ENCODE measurements at regions not wholly inside any gene's neighbourhood (a gene's known extent, or its start where the extent isn't known, plus 50 kb on each side); places are given as distances from the start of the nearest gene placed in this dataset.
"Not testable (repeated sequence)": the region's sequence is repeated elsewhere in the genome, so short reads cannot be mapped to it uniquely, and the experiment has no call there.

- not testable (repeated sequence) for DNase-seq
Measured at GRCh38 chr13:108074429-108074828, 140.9 kb downstream of the LIG4 start.

DNA sequence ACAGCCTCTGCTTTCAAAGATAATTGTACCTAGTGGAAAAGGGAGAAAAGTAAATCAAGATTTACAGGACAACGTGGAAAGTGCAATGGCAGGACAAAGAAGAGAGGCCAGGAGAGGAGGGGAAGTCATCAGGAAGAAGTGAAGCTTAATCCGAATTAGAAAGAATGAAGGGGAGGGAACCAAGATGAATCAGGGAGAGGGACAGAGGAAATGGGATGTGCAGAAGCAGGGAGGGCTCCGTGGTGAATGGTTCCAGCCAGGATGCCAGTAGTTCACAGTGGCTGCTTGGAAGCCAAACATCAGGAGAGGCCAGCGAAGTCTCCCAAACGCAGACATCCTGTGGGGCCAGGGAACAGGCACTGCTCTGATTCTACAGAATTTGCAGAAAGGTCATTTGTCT is 144.4 kb downstream of the LIG4 start:
- no peak for DNase-seq

GRCh38 chr13:108070491-108070890 is 144.8 kb downstream of the LIG4 start:
- DNase-seq: no peak

DNA sequence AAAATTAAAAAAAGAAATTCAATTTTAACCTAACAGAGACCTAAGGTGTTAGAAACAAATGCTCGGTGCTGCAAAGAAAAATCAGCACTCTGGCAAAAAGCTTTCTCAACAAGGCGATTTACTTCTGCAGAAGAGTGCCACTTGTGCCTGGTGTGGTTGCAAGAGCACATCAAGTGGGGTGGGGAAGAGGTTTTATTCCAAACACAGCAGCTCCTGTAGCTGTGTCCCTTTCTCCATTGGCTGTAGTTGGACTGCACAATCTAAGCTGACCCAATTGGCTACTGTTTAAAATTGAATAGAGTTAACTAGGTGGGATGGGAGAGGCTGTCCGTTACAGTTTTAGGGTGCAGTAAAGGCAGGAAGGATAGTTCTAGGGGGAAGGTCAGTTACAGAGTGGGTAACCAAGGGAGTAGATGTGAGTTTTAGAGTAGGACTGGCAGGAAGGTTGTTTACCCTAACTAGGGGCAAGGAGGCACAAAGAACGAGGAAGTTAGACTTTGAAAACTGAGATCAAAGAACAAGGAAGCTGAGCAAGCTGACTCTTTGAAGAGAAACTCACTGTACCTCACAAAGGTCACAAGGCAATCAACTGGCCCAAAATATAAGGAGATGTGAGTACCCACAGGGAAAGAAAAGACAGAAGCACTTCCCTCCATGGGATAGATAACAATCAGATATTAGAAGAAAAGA is 145.7 kb downstream of the LIG4 start:
- no peak for DNase-seq

DNA sequence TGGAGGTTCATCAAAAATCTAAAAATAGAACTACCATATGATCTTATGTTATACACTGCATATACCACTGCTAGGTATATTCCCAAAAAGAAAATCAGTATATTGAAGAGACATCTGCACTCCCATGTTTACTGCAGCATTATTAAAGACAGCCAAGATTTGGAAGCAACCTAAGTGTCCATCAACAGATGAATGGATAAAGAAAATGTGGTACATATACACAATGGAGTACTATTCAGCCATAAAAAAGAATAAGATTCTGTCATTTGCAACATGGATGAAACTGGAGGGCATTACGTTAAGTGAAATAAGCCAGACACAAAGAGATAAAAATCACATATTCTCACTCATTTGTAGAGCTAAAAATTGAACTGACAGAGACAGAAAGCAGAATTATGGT is 151.0 kb downstream of the LIG4 start:
- DNase-seq: not testable (repeated sequence)

DNA sequence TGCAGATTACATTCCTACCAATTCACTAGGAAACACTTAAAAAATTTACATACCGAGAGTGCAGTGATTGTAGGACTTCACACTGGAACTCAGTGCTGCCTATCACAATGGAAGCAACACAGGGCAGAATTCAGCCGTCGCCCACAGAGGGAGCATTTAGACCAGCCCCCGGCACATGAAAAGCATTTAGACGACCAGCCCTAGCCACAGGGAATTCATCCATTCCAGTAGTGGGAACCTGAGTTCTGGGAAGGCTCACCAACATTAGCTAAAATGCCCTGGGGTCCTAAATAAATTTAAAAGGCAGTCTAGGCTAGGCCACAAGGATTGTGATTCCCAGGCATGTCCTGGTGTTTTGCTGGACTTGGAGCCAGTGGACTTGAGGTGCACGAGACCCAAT is 155.2 kb downstream of the LIG4 start:
- DNase-seq: no peak

- DNase-seq: no peak
Measured at GRCh38 chr13:108056278-108056677, 159.1 kb downstream of the LIG4 start.

- no peak for DNase-seq
Measured at GRCh38 chr13:108049211-108049610, 166.1 kb downstream of the LIG4 start.

DNA sequence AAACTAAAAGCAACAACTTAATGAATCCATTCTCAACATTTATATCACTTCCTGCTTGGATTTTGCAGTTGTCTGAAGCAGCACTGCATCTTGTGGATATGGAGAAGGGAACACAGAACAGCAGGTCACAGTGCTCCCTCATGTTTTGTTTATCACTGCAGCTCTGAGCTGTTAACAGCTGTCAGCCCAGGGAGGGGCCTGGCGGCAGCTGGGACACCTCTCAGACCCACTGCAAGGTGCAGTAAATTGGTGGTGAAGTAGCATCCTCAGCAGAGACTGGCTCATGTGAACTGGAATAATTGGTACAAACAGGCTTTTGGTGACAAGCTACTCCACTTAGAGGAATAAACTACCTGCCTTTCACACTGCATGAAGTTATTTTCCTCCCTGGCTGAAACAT is 170.4 kb downstream of the LIG4 start:
- DNase-seq: no peak

- DNase-seq: not testable (repeated sequence)
Measured at GRCh38 chr13:108042866-108043265, 172.5 kb downstream of the LIG4 start.

DNA sequence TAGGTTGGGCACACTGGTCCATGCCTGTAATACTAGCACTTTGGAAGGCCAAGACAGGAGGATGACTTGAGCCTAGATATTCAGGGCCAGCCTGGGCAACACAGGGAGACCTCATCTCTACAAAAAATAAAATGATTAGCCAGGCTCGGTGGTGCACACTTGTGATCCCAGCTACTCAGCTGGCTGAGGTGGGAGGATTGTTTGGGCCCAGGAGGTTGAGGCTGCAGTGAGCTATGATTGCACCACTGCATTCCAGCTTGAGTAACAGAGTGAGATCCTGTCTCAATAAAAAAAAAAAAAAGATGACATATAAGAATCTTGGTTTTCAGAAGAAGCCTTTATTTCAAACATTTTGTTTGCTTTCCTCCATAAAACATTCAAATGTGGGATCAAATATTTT is 178.0 kb downstream of the LIG4 start:
- no peak for DNase-seq

DNA sequence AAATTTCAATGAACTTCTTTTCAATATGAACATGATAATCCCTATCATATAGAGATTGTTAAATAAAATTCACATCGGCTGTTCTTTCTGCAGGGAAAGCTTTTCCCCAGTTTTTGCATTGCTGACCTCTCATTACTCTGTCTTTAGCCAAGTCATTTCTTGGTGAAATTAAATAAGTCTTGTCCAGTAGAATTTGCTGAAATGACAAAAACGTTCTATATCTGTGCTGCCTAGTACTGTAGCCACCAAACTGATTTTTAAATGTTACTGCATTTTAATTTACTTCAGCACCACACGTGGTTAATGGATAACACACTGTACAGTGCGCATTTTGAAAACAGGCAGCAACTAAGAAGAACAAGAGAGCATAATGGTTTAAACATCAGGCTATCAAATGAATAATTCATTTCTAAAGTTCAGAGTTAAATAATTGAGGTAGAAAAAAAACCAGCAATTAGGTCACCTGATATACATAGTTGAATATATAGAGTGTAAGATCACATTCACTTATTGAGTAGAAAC is 178.9 kb downstream of the LIG4 start:
- DNase-seq: no peak

DNA sequence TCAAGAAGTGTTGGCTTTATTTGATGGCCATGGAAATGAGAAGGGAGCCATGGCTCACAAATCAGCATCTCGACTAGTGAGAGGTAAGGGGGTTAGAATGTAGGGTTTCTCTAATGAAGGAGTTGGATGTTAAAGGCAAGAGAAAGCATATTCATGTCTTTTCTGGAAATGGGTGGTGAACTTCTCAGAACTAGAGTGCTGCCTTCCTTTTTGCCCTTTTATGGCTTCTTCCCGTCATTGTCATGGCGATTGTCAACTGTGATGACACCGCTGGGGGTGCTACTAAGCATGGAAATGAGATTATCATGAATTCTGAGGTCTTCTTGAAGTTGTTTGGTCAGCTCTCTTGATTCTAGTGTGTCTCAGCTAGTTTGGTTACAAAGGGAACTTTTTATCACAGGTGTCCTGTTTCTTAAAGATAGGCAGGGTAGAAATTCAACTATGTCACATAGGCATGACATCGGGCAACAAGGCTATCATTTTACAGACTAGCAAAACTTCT is 180.4 kb downstream of the LIG4 start:
- no peak for DNase-seq

- DNase-seq: no peak
Measured at GRCh38 chr13:108033800-108034707, 181.3 kb downstream of the LIG4 start.

DNA sequence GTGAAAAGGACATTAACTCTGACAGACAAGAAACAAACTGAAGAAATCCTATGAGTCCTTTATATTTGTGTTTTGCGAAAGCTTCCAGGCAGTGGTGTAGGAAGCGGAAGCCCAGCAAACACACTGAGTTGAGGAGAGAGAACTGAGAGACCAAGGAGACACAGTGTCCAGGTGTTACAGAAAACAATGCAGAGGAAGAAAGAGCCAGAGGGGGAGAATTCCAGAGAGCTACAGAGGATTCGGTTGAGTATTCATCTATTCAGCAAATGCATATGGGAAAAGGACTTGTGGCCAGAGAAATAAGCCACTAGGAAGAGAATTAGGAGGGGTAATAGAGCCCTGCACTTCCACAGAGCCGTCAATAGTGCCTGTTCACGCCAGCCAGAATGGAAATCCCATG is 183.5 kb downstream of the LIG4 start:
- no peak for DNase-seq

DNA sequence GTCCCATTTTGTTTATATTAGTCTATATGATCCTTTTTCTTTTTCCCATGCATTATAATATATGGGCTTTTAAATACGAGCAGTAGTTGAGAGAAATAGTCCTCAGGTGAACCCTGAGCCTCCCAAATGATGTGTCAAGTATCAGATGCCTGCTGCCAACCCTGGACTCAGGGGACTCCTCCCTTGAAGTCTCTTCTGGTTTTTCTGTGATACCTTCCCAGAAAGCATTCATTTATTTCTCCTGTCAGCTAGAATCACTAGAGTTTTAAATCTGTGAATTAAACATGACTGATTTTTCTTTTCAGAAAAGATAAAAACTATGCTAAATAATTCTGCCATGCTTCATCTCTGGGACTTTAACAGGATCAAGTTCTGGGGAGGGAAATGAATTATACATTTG is 184.6 kb downstream of the LIG4 start:
- no peak for DNase-seq

DNA sequence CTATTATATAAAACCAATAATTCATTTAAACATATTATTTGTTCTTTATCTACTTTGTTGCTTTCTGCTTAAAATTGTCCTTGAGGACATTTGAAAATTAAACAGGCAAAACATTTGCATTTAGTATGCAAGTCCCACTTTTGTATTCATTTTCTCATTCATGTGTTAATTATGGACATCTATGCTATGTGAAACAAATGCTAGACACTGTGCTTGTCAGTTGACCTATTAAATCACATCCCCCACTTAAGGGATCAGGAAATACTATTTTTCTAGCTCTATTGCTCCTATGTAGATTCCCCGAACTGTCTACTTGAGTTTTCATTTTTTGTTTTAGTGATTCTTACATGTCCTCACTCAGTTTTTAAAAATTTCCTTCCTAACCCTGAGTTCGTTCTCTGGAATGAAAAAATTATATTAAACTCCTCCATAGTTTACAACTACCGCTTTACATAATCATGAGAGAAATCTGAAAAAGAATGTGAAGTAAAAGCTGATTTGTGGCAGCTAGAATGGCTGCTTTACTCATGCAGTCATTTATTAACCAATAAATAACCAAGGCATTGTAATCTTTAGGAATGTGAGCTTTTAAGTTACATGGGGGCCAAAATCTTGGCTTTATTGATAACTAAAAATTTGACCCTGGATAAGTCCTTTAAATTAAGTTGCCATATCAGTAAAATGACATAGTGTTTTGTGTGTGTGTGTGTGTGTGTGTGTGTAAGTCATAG is 188.5 kb downstream of the LIG4 start:
- no peak for DNase-seq

DNA sequence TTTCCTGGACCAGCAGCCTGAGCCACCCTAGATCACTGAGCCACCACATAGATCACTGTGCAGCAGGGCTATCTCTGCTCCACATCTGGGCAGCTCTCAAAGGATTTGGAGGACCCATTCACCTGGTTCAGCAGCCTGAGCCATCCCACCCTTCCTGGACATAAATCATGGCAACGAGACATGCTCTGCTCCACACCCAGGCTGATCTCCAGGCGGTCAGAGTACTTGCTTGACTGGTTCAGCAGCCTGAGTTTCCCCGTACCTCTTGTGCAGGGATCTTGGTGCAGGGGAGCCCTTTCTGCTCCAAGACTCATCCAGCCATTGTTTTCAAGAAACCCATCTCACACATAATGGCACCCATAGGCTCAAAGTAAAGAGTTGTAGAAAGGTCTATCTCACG is 195.3 kb downstream of the LIG4 start:
- DNase-seq: no peak

- DNase-seq: no peak
Measured at GRCh38 chr13:108018371-108018870, 196.9 kb downstream of the LIG4 start.

- no peak for DNase-seq
Measured at GRCh38 chr13:108006619-108007018, 208.7 kb downstream of the LIG4 start.

DNA sequence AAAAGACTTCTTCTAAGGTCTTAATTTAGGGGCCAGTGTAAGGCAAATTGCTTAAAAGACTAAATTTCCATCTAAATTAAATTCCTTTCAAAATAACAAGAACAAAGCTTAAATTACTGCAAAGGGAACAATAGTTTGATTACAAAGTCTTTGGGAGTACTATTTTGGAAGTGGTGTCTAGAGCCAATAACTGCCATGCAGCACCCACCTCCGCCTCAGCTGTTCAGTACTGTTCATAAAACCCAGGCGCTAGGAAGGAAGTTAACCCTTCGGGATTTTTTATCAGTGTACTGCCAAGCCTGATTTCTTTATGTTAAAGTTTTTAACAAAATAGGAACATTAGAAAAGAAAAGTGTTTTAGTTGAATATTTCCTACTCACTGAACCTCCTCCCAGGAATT is 210.1 kb downstream of the LIG4 start:
- DNase-seq: no peak

GRCh38 chr13:108003626-108004025 is 211.7 kb downstream of the LIG4 start:
- DNase-seq: no peak

- no peak for DNase-seq
Measured at GRCh38 chr13:108000998-108001397, 214.3 kb downstream of the LIG4 start.

Data from fibroblast of skin of right quadriceps (primary cell).